SU-DHL-6 (cell line): ENCODE measurements at regions not wholly inside any gene's neighbourhood (a gene's known extent, or its start where the extent isn't known, plus 50 kb on each side); places are given as distances from the start of the nearest gene placed in this dataset.

Experiments used
- H2AFZ ChIP-seq: fragments of 200-600 bp; sonication (generic); 2 replicates; pipeline ENCODE4 v1.6.1; 2014; ENCODE audit warnings: low read depth, mild to moderate bottlenecking, moderate library complexity, mixed read lengths, antibody characterized with exemption, low read length; ENCODE audit not compliant: severe bottlenecking
- H3F3A ChIP-seq: fragments of 200-600 bp; shearing (Covaris generic); 2 replicates; pipeline ENCODE4 v1.6.0; 2016; ENCODE audit warnings: antibody characterized with exemption, mild to moderate bottlenecking; ENCODE audit not compliant: insufficient read depth
- H3K27ac ChIP-seq: fragments of 200-600 bp; sonication (generic); 2 replicates; pipeline ENCODE4 v1.5.1; 2016; ENCODE audit warnings: low read depth, mild to moderate bottlenecking, low read length, moderate library complexity, mixed read lengths
- H3K27me3 ChIP-seq: fragments of 200-600 bp; sonication (generic), shearing (Covaris generic); 2 replicates; pipeline ENCODE4 v1.6.0; 2014; ENCODE audit warnings: mild to moderate bottlenecking, low read length
- H3K36me3 ChIP-seq: fragments of 200-600 bp; sonication (generic); 2 replicates; pipeline ENCODE4 v1.6.1; 2014; ENCODE audit warnings: mild to moderate bottlenecking, low read length, mixed read lengths
- H3K4me2 ChIP-seq: fragments of 300-600, 200-600 bp; shearing (Covaris generic), sonication (generic); 2 replicates; pipeline ENCODE4 v1.6.0; 2014; ENCODE audit warnings: low read length, low read depth, mild to moderate bottlenecking; ENCODE audit not compliant: poor library complexity, severe bottlenecking
- H3K4me3 ChIP-seq: fragments of 200-600 bp; sonication (generic); 2 replicates; pipeline ENCODE4 v1.5.1; 2014; ENCODE audit warnings: antibody characterized with exemption, low read length, mild to moderate bottlenecking, mixed read lengths; ENCODE audit not compliant: insufficient read depth, poor library complexity, severe bottlenecking
- H3K79me2 ChIP-seq: fragments of 200-600 bp; sonication (generic); 2 replicates; pipeline ENCODE4 v1.6.1; 2014; ENCODE audit warnings: mild to moderate bottlenecking, low read length, moderate library complexity; ENCODE audit not compliant: insufficient read depth
- H3K9ac ChIP-seq: fragments of 200-600 bp; sonication (generic); 2 replicates; pipeline ENCODE4 v1.7.0; 2014; ENCODE audit warnings: mild to moderate bottlenecking, low read length
- H3K9me2 ChIP-seq: fragments of 200-600 bp; sonication (generic); replicated peaks from 2 replicates; pipeline ENCODE4 v1.6.1; 2014; ENCODE audit warnings: low read length; ENCODE audit not compliant: insufficient read depth
- H3K9me3 ChIP-seq: fragments of 200-600 bp; sonication (generic); 2 replicates; pipeline ENCODE4 v1.6.1; 2014; ENCODE audit warnings: low read length, mixed read lengths; ENCODE audit not compliant: insufficient read depth
- H4K20me1 ChIP-seq: fragments of 200-600 bp; sonication (generic); 2 replicates; pipeline ENCODE4 v1.6.1; 2014; ENCODE audit warnings: low read depth, mild to moderate bottlenecking, antibody characterized with exemption, low read length, moderate library complexity, mixed read lengths
- CTCF ChIP-seq: fragments of 200-600 bp; sonication (generic); IDR thresholded peaks from one replicate; pipeline ENCODE4 v1.5.1; 2017; ENCODE audit warnings: antibody characterized with exemption, mild to moderate bottlenecking, low read length, moderate library complexity; ENCODE audit not compliant: insufficient read depth, poor library complexity, severe bottlenecking
- EZH2phosphoT487 ChIP-seq: fragments of 200-600 bp; sonication (generic), shearing (Covaris generic); conservative IDR thresholded peaks from 2 replicates; pipeline ENCODE4 v1.6.1; 2018; ENCODE audit warnings: mild to moderate bottlenecking, antibody characterized with exemption, low read length, moderate library complexity, mixed read lengths

GRCh38 chr16:62846399-62847057, 810.3 kb upstream of the CDH8 start:
- TF ChIP-seq CTCF (no peak), EZH2phosphoT487 (no peak)
- Histone ChIP-seq H3K36me3 (no peaks in the 10 kb centered on the region), H2AFZ (no peak overlapping the region), H3K4me2 (no peak overlapping the region), H3K4me3 (no peak overlapping the region), H3K79me2 (no peaks in the 10 kb centered on the region), H3K9ac (no peak overlapping the region), H3K27ac (no peak overlapping the region), H3K9me2 (no peaks in the 10 kb centered on the region), H3K27me3 (no peaks in the 10 kb centered on the region), H4K20me1 (no peaks in the 10 kb centered on the region), H3K9me3 (no peaks in the 10 kb centered on the region), H3F3A (no peaks in the 10 kb centered on the region)

GRCh38 chr16:62832214-62832613, 796.0 kb upstream of the CDH8 start:
- H3K9me3 ChIP-seq, result no peaks in the 10 kb centered on the region
- no peaks in the 10 kb centered on the region for H3K36me3 ChIP-seq
- no peak overlapping the region for H3K4me2 ChIP-seq
- H4K20me1 ChIP-seq, result no peaks in the 10 kb centered on the region
- no peak overlapping the region for H3K9ac ChIP-seq
- no peak overlapping the region for H3K4me3 ChIP-seq
- no peaks in the 10 kb centered on the region for H3F3A ChIP-seq
- H2AFZ ChIP-seq, result no peak overlapping the region
- H3K9me2 ChIP-seq, result no peaks in the 10 kb centered on the region
- no peak for TF ChIP-seq CTCF
- TF ChIP-seq EZH2phosphoT487, result no peak
- no peaks in the 10 kb centered on the region for H3K27me3 ChIP-seq
- no peaks in the 10 kb centered on the region for H3K79me2 ChIP-seq
- H3K27ac ChIP-seq, result no peak overlapping the region

- Histone ChIP-seq H3K9me3 (no peaks in the 10 kb centered on the region), H2AFZ (no peak overlapping the region), H3K9ac (no peak overlapping the region), H3K27me3 (no peaks in the 10 kb centered on the region), H3K27ac (no peak overlapping the region), H3K4me3 (no peak overlapping the region), H3K4me2 (no peak overlapping the region), H3F3A (no peaks in the 10 kb centered on the region), H3K79me2 (no peaks in the 10 kb centered on the region), H3K9me2 (no peaks in the 10 kb centered on the region), H4K20me1 (no peaks in the 10 kb centered on the region), H3K36me3 (no peaks in the 10 kb centered on the region)
- TF ChIP-seq CTCF, result no peak
- no peak for TF ChIP-seq EZH2phosphoT487
Observed at GRCh38 chr16:62831235-62831850, 795.1 kb upstream of the CDH8 start.
